ES-I3 (cell line): ENCODE measurements at regions not wholly inside any gene's neighbourhood (a gene's known extent, or its start where the extent isn't known, plus 50 kb on each side); places are given as distances from the start of the nearest gene placed in this dataset.

ENCODE experiments used
- H3K36me3 ChIP-seq: 2 replicates; pipeline ENCODE4 v1.6.1; 2013; ENCODE audit warnings: mild to moderate bottlenecking, low read length, control low read depth, moderate library complexity; ENCODE audit not compliant: insufficient read depth
- H3K4me1 ChIP-seq: 2 replicates; pipeline ENCODE4 v1.6.1; 2013; ENCODE audit warnings: mild to moderate bottlenecking, control low read depth, low read length; ENCODE audit not compliant: insufficient read depth
- H3K9ac ChIP-seq: 2 replicates; pipeline ENCODE4 v1.6.1; 2013; ENCODE audit warnings: low read depth, mild to moderate bottlenecking, low read length, moderate library complexity
- H3K9me3 ChIP-seq: 2 replicates; pipeline ENCODE4 v1.6.1; 2013; ENCODE audit warnings: mild to moderate bottlenecking, low read length, moderate library complexity; ENCODE audit not compliant: control insufficient read depth, insufficient read depth

GRCh38 chr9:78857373-78858225 is 560.7 kb downstream of the PSAT1 start:
- no peaks in the 10 kb centered on the region for H3K4me1 ChIP-seq
- no peak overlapping the region for H3K9ac ChIP-seq
- no peaks in the 10 kb centered on the region for H3K9me3 ChIP-seq
- no peaks in the 10 kb centered on the region for H3K36me3 ChIP-seq

- Histone ChIP-seq H3K36me3 (no peaks in the 10 kb centered on the region), H3K4me1 (no peaks in the 10 kb centered on the region), H3K9ac (no peak overlapping the region), H3K9me3 (no peaks in the 10 kb centered on the region)
Measured at GRCh38 chr9:78858266-78858665, 561.3 kb downstream of the PSAT1 start.

- H3K9me3 ChIP-seq, result no peaks in the 10 kb centered on the region
- H3K9ac ChIP-seq, result no peak overlapping the region
- no peaks in the 10 kb centered on the region for H3K36me3 ChIP-seq
- H3K4me1 ChIP-seq, result no peaks in the 10 kb centered on the region
Measured at GRCh38 chr9:78860801-78861475, 564.0 kb downstream of the PSAT1 start.

- Histone ChIP-seq H3K9ac (no peak overlapping the region), H3K36me3 (no peaks in the 10 kb centered on the region), H3K9me3 (no peaks in the 10 kb centered on the region), H3K4me1 (no peaks in the 10 kb centered on the region)
Measured at GRCh38 chr9:78863531-78863930, 566.6 kb downstream of the PSAT1 start.

GRCh38 chr9:78865737-78866136 is 568.8 kb downstream of the PSAT1 start:
- no peak overlapping the region for H3K9ac ChIP-seq
- no peaks in the 10 kb centered on the region for H3K9me3 ChIP-seq
- H3K36me3 ChIP-seq, result no peaks in the 10 kb centered on the region
- H3K4me1 ChIP-seq, result no peaks in the 10 kb centered on the region

- H3K9me3 ChIP-seq, result no peaks in the 10 kb centered on the region
- H3K36me3 ChIP-seq, result no peaks in the 10 kb centered on the region
- H3K4me1 ChIP-seq, result no peaks in the 10 kb centered on the region
- H3K9ac ChIP-seq, result no peak overlapping the region
Measured at GRCh38 chr9:78866207-78867132, 569.5 kb downstream of the PSAT1 start.

GRCh38 chr9:78871086-78871451 is 574.1 kb downstream of the PSAT1 start:
- no peaks in the 10 kb centered on the region for H3K9me3 ChIP-seq
- H3K9ac ChIP-seq, result no peak overlapping the region
- no peaks in the 10 kb centered on the region for H3K4me1 ChIP-seq
- H3K36me3 ChIP-seq, result no peaks in the 10 kb centered on the region

- Histone ChIP-seq H3K36me3 (no peaks in the 10 kb centered on the region), H3K4me1 (no peaks in the 10 kb centered on the region), H3K9ac (no peak overlapping the region), H3K9me3 (no peaks in the 10 kb centered on the region)
Measured at GRCh38 chr9:78871452-78872331, 574.8 kb downstream of the PSAT1 start.

GRCh38 chr9:78874061-78874460 is 577.1 kb downstream of the PSAT1 start:
- no peaks in the 10 kb centered on the region for H3K36me3 ChIP-seq
- H3K4me1 ChIP-seq, result no peaks in the 10 kb centered on the region
- H3K9me3 ChIP-seq, result no peaks in the 10 kb centered on the region
- no peak overlapping the region for H3K9ac ChIP-seq

GRCh38 chr9:78879324-78880100 is 582.6 kb downstream of the PSAT1 start:
- no peaks in the 10 kb centered on the region for H3K4me1 ChIP-seq
- H3K9me3 ChIP-seq, result no peaks in the 10 kb centered on the region
- H3K9ac ChIP-seq, result no peak overlapping the region
- no peaks in the 10 kb centered on the region for H3K36me3 ChIP-seq

- Histone ChIP-seq H3K9me3 (no peaks in the 10 kb centered on the region), H3K9ac (no peak overlapping the region), H3K36me3 (no peaks in the 10 kb centered on the region), H3K4me1 (no peaks in the 10 kb centered on the region)
Measured at GRCh38 chr9:78881295-78881694, 584.4 kb downstream of the PSAT1 start.

GRCh38 chr9:78882481-78882880 is 585.6 kb downstream of the PSAT1 start:
- Histone ChIP-seq H3K36me3 (no peaks in the 10 kb centered on the region), H3K9me3 (no peaks in the 10 kb centered on the region), H3K4me1 (no peaks in the 10 kb centered on the region), H3K9ac (no peak overlapping the region)

GRCh38 chr9:78884611-78885150 is 587.8 kb downstream of the PSAT1 start:
- Histone ChIP-seq H3K4me1 (no peaks in the 10 kb centered on the region), H3K36me3 (no peaks in the 10 kb centered on the region), H3K9me3 (no peaks in the 10 kb centered on the region), H3K9ac (no peak overlapping the region)
